Spleen (tissue), 11 donors: ENCODE measurements at regions not wholly inside any gene's neighbourhood (a gene's known extent, or its start where the extent isn't known, plus 50 kb on each side); places are given as distances from the start of the nearest gene placed in this dataset.

Experiments used
- DNase-seq: peaks from one replicate; pipeline ENCODE4 v3.0.0-alpha.2; 2020
- H3K27ac ChIP-seq, 8 donors: fragments of 200-600 bp; sonication (generic) in 7 of 8; 1 replicate in 4 of 8; 2 replicates in 4 of 8; pipeline versions ENCODE4 v1.5.0 to v1.8.0; 2016 to 2021; ENCODE audit warnings: inconsistent platforms in 4 of 8, mild to moderate bottlenecking in 4 of 8, moderate library complexity in 1 of 8
- H3K27me3 ChIP-seq, 7 donors: fragments of 200-600 bp; sonication (generic) in 6 of 7; replicated peaks in 1 of 7; 1 replicate in 4 of 7; 2 replicates in 3 of 7; pipeline versions ENCODE4 v1.5.0 to v1.8.0; 2016 to 2021; ENCODE audit warnings: inconsistent platforms in 3 of 7, mild to moderate bottlenecking in 1 of 7
- H3K36me3 ChIP-seq, 6 donors: fragments of 200-600 bp; sonication (generic) in 5 of 6; 1 replicate in 4 of 6; 2 replicates in 2 of 6; pipeline versions ENCODE4 v1.5.0 to v1.8.0; 2016 to 2021; ENCODE audit warnings: inconsistent platforms in 2 of 6
- H3K4me1 ChIP-seq, 6 donors: fragments of 200-600 bp; sonication (generic) in 5 of 6; 1 replicate in 3 of 6; 2 replicates in 3 of 6; pipeline versions ENCODE4 v1.5.0 to v1.8.0; 2016 to 2021; ENCODE audit warnings: inconsistent platforms in 3 of 6
- H3K4me3 ChIP-seq, 8 donors: fragments of 200-600 bp; sonication (generic) in 7 of 8; 1 replicate in 4 of 8; 2 replicates in 4 of 8; pipeline versions ENCODE4 v1.5.0 to v1.8.0; 2016 to 2021; ENCODE audit warnings: inconsistent platforms in 4 of 8, mild to moderate bottlenecking in 4 of 8, moderate library complexity in 2 of 8
- H3K9me3 ChIP-seq, 8 donors: fragments of 200-600 bp; sonication (generic) in 7 of 8; 1 replicate in 4 of 8; 2 replicates in 4 of 8; pipeline versions ENCODE4 v1.5.0 to v1.8.0; 2016 to 2021; ENCODE audit warnings: inconsistent platforms in 4 of 8
- CTCF ChIP-seq, 11 experiments: fragments of 200-600 bp in 7 of 11; fragments of 450-650 bp in 4 of 11; sonication (generic) in 4 of 11; IDR thresholded peaks in 8 of 11; conservative IDR thresholded peaks in 3 of 11; 1 replicate in 7 of 11; 2 replicates in 4 of 11; pipeline versions ENCODE4 v1.4.0 to v1.8.0; 2016 to 2021; ENCODE audit warnings: antibody characterized with exemption in 11 of 11, inconsistent platforms in 4 of 11, mild to moderate bottlenecking in 1 of 11
- POLR2A ChIP-seq, 3 donors: fragments of 450-650 bp; IDR thresholded peaks; one replicate each; pipeline ENCODE4 v1.5.1; 2017; ENCODE audit warnings: antibody characterized with exemption in 3 of 3, mild to moderate bottlenecking in 1 of 3
- POLR2AphosphoS5 ChIP-seq, 3 donors: sonication (generic); formaldehyde crosslinking; IDR thresholded peaks; one replicate each; pipeline ENCODE4 v1.5.1; 2017; ENCODE audit warnings: antibody characterized with exemption in 3 of 3
- WGBS, 5 donors: extraction: QIAGEN DNeasy Blood & Tissue Kit in 3 of 5; methylation state at CpG; one replicate each; pipeline versions ENCODE4 v1.1.5 to v1.1.7; 2013 to 2018; 5-methylcytosine and 5-hydroxymethylcytosine counted together
- intact Hi-C: fragments of 100-400 bp; cut with DNase I; formaldehyde crosslinking; loops from one replicate; pipeline ENCODE4 v1.15.0; 2023; ENCODE audit warnings: low total_unique reads
- donor health status: healthy with polysubstance abuse.
- donor health status: DM: no; HTN: no; CAD: no; lungs with moderate emphysema.
- donor health status: DM: no; HTN: no; CAD: no.
- donor health status: Bipolar disorder and iron deficiency.
- donor health status: healthy.
- donor health status: DM: no; HTN: no; CAD: no.
- donor health status: DM: yes; HTN: yes; CAD: no.

DNA sequence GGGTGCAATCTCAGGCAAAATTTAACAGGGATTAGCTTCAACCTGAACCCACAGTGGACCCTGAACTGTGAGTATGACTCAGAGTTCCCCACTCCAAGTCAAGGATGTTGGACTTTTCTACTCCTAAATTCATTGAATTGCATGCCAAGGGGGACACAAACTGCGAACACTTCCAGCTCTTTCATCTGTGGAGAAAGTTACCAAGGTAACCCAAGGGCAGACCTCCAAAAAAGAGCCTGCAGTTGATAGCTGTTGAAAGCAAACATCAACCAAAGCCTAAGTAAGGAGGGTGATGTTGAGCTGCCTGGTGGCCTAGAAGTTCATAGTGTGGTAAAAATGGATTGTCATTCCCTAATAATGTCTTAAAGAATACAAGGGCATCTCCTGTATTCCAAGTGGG lies 1242.9 kb downstream of the C4orf33 start:
- WGBS, 5 donors: 71 to 84% (median 78%) methylated on average over 1 of the region's 1 CpG

DNA sequence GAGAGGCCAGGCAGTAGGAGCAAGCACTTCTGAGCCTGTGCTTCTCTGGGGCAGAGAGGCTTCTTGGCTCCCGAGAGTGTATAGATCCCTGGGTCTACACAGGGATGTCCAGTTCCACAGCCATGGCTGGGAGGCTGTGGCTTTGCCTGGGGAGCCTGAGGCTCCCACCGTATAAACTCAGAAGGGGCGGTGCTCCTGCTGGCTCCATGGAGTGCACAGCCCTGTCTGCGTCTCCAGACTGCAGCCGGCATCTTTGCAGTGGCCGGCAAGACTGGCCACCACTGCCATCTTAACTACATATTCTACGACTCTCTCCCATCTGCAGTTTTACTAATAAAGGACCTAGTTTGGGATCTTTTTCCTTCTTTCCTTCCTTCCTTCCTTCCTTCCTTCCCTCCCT lies 1253.8 kb downstream of the C4orf33 start:
- Histone ChIP-seq H3K4me1 (no peaks in the 10 kb centered on the region), H3K36me3 (no peaks in the 10 kb centered on the region), H3K27me3 (no peaks in the 10 kb centered on the region), H3K27ac (no peak overlapping the region), H3K9me3 (no peaks in the 10 kb centered on the region), H3K4me3 (no peak overlapping the region)
- intact Hi-C loops: no loop called here
- TF ChIP-seq POLR2A (IDR thresholded peaks at IDR 0.05) (no peak), POLR2AphosphoS5 (IDR thresholded peaks at IDR 0.05) (no peak), CTCF (IDR thresholded peaks at IDR 0.05 in 8 of 11, conservative IDR thresholded peaks at IDR 0.05 in 3 of 11) (no peak)
- peak; percentile 51 for DNase-seq
- WGBS, 5 donors: 86 to 98% (median 92%) methylated on average over 7 of the region's 7 CpGs

More for the DNA sequence above, 1242.9 kb downstream of the C4orf33 start:
- TF ChIP-seq CTCF (IDR thresholded peaks at IDR 0.05 in 8 of 11, conservative IDR thresholded peaks at IDR 0.05 in 3 of 11) (no peak), POLR2AphosphoS5 (IDR thresholded peaks at IDR 0.05) (no peak), POLR2A (IDR thresholded peaks at IDR 0.05) (no peak)
- no peaks in the 10 kb centered on the region for H3K9me3 ChIP-seq
- no peak overlapping the region for H3K27ac ChIP-seq
- no peak for DNase-seq
- no peaks in the 10 kb centered on the region for H3K4me1 ChIP-seq
- H3K27me3 ChIP-seq: no peaks in the 10 kb centered on the region
- no peak overlapping the region for H3K4me3 ChIP-seq
- no peaks in the 10 kb centered on the region for H3K36me3 ChIP-seq
- intact Hi-C loops: no loop called here

- TF ChIP-seq POLR2AphosphoS5 (IDR thresholded peaks at IDR 0.05): no peak
- no peak for TF ChIP-seq CTCF (IDR thresholded peaks at IDR 0.05 in 8 of 11, conservative IDR thresholded peaks at IDR 0.05 in 3 of 11)
- TF ChIP-seq POLR2A (IDR thresholded peaks at IDR 0.05): no peak
- Histone ChIP-seq H3K27me3 (no peaks in the 10 kb centered on the region), H3K36me3 (no peaks in the 10 kb centered on the region), H3K9me3 (no peaks in the 10 kb centered on the region), H3K4me1 (no peaks in the 10 kb centered on the region), H3K27ac (no peak overlapping the region), H3K4me3 (no peak overlapping the region)
- DNase-seq: no peak
- intact Hi-C loops: no loop called here
- WGBS, 5 donors: 54 to 88% (median 71%) methylated on average over 1 of the region's 1 CpG
These were observed 1260.9 kb downstream of the C4orf33 start for GRCh38 chr4:130356873-130357272.

DNA sequence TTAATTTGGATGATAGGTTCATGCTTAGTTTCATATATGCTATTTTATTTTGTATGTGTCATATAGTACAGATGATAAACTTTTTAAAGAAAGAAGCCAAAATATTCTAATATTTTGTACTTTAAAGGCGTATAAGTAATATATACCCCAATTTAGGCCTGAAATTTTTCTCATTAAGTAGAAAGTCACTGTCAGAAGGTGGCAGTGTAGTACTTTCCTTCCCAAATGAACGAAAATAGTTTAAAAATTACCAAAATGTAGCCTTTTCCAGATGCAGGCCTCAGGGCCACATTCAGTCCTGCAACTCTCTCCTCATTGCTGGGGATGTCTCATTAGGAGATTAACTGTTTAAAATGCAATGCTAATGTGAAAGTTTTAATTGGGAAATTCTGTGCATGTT lies 1263.6 kb downstream of the C4orf33 start:
- TF ChIP-seq POLR2AphosphoS5 (IDR thresholded peaks at IDR 0.05): no peak
- TF ChIP-seq CTCF (IDR thresholded peaks at IDR 0.05 in 8 of 11, conservative IDR thresholded peaks at IDR 0.05 in 3 of 11): no peak
- TF ChIP-seq POLR2A (IDR thresholded peaks at IDR 0.05): no peak
- intact Hi-C loops: no loop called here
- Histone ChIP-seq H3K4me3 (no peak overlapping the region), H3K27ac (no peak overlapping the region), H3K27me3 (no peaks in the 10 kb centered on the region), H3K36me3 (no peaks in the 10 kb centered on the region), H3K4me1 (no peaks in the 10 kb centered on the region), H3K9me3 (no peaks in the 10 kb centered on the region)
- 44 to 60% (median 49%) methylated on average over 2 of the region's 2 CpGs for WGBS, 5 donors
- DNase-seq: no peak
